GM20000 (cell line): ENCODE measurements at regions not wholly inside any gene's neighbourhood (a gene's known extent, or its start where the extent isn't known, plus 50 kb on each side); places are given as distances from the start of the nearest gene placed in this dataset.
"Not testable (repeated sequence)": the region's sequence is repeated elsewhere in the genome, so short reads cannot be mapped to it uniquely, and the experiment has no call there.

Experiments
- DNase-seq: peaks from one replicate; pipeline ENCODE4 v3.0.0; 2012; ENCODE audit warnings: low spot score
- TF ChIP-seq, protein P1 (sequence below): IDR thresholded peaks from 2 replicates; pipeline ENCODE4 v1.5.1; 2012; ENCODE audit warnings: mild to moderate bottlenecking, control low read depth; ENCODE audit errors: extremely low read depth, missing control alignments

DNA sequence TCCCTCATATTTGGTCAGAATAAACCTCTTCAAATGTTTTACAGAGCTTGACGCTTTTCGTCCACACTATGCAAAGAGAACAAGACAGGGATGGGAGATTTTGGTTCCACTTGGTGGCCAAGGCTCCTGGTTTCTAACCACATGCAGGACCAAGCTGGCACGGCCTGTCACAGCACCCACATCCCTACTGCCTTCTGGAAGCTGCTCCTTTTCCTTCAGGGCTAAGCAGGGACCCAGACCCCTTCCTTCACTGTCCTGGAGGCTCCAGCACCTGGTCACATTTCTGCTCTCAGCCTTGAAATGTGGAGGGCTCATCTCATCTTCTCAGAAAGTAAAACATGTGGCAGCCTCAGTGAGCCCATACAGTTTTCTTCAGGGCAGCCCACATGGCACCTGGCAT lies 50.4 kb upstream of the ARHGEF7 start:
- TF ChIP-seq, protein P1, sequence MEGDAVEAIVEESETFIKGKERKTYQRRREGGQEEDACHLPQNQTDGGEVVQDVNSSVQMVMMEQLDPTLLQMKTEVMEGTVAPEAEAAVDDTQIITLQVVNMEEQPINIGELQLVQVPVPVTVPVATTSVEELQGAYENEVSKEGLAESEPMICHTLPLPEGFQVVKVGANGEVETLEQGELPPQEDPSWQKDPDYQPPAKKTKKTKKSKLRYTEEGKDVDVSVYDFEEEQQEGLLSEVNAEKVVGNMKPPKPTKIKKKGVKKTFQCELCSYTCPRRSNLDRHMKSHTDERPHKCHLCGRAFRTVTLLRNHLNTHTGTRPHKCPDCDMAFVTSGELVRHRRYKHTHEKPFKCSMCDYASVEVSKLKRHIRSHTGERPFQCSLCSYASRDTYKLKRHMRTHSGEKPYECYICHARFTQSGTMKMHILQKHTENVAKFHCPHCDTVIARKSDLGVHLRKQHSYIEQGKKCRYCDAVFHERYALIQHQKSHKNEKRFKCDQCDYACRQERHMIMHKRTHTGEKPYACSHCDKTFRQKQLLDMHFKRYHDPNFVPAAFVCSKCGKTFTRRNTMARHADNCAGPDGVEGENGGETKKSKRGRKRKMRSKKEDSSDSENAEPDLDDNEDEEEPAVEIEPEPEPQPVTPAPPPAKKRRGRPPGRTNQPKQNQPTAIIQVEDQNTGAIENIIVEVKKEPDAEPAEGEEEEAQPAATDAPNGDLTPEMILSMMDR, result no peak
- DNase-seq, result no peak

DNA sequence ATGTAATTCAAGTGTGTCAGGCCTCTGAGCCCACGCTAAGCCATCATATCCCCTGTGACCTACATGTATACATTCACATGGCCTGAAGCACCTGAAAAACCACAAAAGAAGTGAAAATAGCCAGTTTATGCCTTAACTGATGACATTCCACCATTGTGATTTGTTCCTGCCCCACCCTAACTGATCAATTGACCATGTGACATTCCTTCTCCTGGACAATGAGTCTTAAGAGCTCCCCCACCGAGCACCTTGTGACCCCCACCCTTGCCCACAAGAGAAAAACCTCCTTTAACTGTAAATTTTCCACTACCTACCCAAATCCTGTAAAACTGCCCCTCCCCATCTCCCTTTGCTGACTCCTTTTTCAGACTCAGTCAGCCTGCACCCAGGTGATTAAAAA lies 52.1 kb upstream of the ARHGEF7 start:
- TF ChIP-seq, protein P1, result no peak
- DNase-seq, result no peak

DNA sequence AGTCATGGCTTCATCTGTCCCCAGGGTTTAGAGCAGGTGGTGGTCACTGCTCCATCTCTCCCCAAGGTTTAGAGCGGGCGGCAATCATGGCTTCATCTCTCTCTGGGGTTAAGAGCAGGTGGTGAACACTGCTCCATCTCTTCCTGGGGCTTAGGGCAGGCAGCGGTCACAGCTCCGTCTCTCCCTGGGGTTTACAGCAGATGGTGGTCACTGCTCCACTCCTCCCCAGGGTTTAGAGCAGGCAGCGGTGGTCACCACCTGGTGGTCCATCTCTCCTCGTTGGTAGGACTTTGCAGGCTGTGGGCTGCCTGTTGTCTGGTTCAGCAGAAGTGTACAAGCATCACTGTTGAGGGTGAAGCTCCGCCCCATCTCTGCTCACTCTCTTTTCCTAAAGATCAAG lies 52.8 kb upstream of the ARHGEF7 start:
- DNase-seq, result no peak
- TF ChIP-seq, protein P1, result no peak

DNA sequence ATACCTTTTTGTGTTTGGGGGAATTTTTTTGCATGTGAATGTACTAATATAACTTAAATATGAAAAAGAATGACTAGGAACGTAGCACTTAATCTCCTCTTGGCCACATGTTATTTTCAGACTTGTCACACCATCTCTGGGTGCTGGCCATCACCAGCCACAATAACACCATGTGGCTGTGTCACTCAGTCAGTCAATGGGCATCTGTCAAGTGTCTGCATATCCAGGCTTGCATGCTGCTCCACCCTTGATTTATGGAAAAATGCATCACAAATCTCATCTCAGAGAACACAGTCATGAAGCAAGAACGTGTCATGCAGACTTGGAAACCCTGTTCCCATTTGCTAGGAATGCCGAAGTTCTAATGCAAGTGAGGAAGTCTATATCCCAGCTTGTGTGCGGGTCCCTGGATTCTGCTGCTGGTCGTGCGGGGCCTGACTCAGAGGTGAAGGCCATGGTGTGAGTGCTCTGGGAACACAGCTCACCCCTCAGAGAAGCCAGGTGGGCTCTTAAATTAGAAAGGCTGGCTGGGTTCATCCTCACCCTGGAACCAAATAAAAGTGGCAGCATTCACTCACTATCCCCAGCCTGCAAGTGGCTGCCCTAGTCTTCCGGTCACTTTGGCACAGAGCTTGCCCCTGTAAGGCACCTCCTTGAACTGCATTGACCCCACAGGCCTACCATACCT lies 53.6 kb upstream of the ARHGEF7 start:
- DNase-seq, result no peak
- TF ChIP-seq, protein P1, result no peak

DNA sequence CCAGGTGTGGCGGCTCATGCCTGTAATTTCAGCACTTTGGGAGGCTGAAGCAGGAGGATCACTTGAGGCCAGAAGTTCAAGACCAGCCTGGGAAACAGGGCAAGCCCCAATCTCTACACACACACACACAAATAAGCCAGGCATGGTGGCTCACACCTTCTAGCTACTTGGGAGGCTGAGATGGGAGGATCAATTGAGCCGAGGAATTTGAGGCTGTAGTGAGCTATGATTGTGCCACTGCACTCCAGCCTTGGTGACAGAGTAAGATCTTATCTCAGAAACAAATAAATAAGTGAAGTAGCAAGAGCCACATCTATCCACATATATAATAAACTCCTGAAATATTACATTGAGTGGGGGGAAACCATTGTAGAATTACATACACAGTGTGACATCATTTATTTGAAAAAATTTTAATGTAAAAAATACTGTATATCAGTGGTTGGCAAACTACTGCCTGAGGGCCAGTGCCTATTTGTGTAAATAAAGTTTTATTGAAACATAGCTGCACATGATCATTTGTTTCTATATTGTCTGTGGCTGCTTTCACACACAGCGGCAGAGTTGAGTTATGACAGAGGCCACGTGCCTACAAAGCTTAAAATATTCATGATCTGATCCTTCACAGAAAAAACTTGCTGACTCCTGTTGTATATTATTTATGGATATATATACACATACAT lies 54.7 kb upstream of the ARHGEF7 start:
- no peak for DNase-seq
- TF ChIP-seq, protein P1, result no peak

DNA sequence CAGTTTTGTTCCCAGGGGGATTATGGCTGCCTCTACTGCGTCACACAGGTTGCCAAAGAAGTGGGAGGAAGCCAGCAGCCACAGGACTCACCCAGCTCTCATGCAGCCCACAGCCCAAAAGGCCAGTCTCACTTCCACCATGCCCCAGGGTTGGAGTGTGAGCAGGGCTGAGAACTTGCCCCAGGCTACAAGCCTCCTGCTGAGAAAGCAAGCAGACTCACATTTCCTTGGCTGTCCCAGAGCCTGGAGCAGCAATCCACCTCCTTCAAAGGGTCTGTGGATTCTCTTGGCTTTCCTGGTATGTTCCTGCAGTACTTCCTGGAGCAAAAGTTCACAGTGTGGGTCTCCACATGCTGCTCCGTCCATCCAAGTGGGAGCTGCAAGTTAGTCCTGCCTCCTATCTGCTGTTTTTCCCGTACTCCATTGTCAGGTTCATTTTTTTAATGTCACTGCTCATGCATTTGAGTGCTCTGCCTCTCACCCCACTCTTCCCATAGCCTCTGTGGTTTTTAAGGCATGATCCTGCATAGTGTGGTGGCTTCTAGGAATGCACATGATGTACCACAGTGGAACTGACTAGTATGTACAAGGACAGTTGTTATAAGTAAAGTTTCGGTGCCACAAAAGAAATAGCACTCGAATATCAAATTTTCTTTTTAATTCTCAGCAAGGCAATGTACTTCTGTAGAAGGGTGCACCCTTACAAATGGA lies 56.2 kb upstream of the ARHGEF7 start:
- TF ChIP-seq, protein P1, result no peak
- DNase-seq, result no peak

DNA sequence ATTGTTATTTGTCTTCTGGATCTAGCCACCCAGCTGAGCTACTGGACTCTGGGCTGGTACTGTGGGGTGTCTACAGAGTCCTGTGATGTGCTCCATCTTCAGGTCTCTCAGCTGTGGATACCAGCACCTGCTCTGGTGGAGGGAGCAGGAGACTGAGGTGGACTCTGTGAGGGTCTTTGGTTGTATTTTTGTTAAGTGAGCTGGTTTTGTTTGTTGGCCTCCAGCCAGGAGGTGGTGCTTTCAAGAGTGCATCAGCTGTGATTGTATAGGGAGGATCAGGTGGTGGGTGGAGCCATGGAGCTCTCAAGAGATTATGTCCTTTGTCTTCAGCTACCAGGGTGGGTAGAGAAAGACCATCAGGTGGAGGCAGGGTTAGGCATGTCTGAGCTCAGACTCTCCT lies 56.8 kb upstream of the ARHGEF7 start:
- DNase-seq, result not testable (repeated sequence)

DNA sequence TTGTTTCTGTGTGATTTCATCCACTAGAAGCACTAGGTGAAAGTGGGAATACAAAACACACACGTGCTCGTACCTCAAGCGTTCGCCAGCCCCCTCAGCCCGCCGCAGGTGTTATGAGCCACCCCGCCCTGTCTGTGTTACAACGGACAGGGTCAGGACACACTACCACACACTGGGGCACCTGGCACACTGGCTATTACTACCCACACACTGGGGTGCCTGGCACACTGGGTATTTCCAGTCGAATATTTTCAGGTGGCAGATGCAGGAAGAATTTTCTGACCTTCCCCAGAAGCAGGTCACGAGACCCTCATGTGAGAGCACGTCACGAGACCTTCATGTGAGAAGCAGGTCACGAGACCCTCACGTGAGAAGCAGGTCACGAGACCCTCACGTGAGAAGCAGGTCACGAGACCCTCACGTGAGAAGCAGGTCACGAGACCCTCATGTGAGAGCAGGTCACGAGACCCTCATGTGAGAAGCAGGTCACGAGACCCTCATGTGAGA lies 63.3 kb upstream of the ARHGEF7 start:
- DNase-seq, result not testable (repeated sequence)
